Mammary epithelial cell (primary cell): ENCODE measurements at regions not wholly inside any gene's neighbourhood (a gene's known extent, or its start where the extent isn't known, plus 50 kb on each side); places are given as distances from the start of the nearest gene placed in this dataset.

ENCODE experiments used
- EZH2 ChIP-seq: IDR thresholded peaks from 2 replicates; pipeline ENCODE4 v1.6.1; 2012; ENCODE audit warnings: low read length, inconsistent platforms, borderline replicate concordance
- TF ChIP-seq, protein P1 (sequence below), 2 donors: IDR thresholded peaks in 1 of 2; conservative IDR thresholded peaks in 1 of 2; 2 replicates each; pipeline ENCODE4 v1.5.1; 2011 to 2012; ENCODE audit warnings: inconsistent platforms in 2 of 2, low read length in 2 of 2, mild to moderate bottlenecking in 2 of 2, control low read depth in 1 of 2, low read depth in 1 of 2; ENCODE audit not compliant: insufficient read depth in 1 of 2; ENCODE audit errors: extremely low read depth in 1 of 2

DNA sequence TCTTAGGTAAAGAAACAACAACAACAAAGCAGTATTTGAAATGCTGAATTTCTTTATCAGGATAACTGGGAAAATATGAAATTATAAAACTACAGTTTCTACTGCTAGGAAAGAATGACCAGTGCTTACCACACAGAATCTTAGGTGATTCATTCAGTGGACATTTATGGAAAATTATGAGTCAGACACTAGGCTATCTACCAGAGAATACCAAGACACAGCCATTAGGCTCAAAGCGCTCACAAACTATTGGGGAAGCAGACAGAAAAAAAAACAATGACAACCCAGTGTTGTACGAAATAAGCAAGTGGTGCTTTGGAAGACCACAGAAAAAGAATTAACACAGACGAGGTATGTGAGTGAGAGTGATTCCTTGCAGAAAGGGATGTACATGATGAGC lies 1019.5 kb downstream of the PCDH9 start:
- TF ChIP-seq, protein P1, sequence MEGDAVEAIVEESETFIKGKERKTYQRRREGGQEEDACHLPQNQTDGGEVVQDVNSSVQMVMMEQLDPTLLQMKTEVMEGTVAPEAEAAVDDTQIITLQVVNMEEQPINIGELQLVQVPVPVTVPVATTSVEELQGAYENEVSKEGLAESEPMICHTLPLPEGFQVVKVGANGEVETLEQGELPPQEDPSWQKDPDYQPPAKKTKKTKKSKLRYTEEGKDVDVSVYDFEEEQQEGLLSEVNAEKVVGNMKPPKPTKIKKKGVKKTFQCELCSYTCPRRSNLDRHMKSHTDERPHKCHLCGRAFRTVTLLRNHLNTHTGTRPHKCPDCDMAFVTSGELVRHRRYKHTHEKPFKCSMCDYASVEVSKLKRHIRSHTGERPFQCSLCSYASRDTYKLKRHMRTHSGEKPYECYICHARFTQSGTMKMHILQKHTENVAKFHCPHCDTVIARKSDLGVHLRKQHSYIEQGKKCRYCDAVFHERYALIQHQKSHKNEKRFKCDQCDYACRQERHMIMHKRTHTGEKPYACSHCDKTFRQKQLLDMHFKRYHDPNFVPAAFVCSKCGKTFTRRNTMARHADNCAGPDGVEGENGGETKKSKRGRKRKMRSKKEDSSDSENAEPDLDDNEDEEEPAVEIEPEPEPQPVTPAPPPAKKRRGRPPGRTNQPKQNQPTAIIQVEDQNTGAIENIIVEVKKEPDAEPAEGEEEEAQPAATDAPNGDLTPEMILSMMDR (conservative IDR thresholded peaks at IDR 0.05 in 1 of 2, IDR thresholded peaks at IDR 0.05 in 1 of 2; ENCODE audit: extremely low read depth in 1 of 2, insufficient read depth in 1 of 2, low read depth in 1 of 2, low read length in 2 of 2), result no peak
- TF ChIP-seq EZH2, result no peak
